Neuronal stem cell (in vitro differentiated cells): ENCODE measurements at regions not wholly inside any gene's neighbourhood (a gene's known extent, or its start where the extent isn't known, plus 50 kb on each side); places are given as distances from the start of the nearest gene placed in this dataset.

Source experiments
- DNase-seq: peaks from one replicate; pipeline ENCODE4 v3.0.0-alpha.2; 2013; ENCODE audit warnings: low spot score
- H2AFZ ChIP-seq: one replicate; pipeline ENCODE4 v1.6.1; 2013; ENCODE audit warnings: mild to moderate bottlenecking, low read length, inconsistent platforms
- H2AK5ac ChIP-seq: 2 replicates; pipeline ENCODE4 v1.6.1; 2013; ENCODE audit warnings: low read depth, mild to moderate bottlenecking, inconsistent platforms, low read length, moderate library complexity, mixed read lengths
- H2BK120ac ChIP-seq: 2 replicates; pipeline ENCODE4 v1.6.1; 2013; ENCODE audit warnings: low read depth, mild to moderate bottlenecking, inconsistent platforms, low read length, moderate library complexity, mixed read lengths
- H2BK12ac ChIP-seq: one replicate; pipeline ENCODE4 v1.6.1; 2013; ENCODE audit warnings: low read length, inconsistent platforms
- H2BK15ac ChIP-seq: 2 replicates; pipeline ENCODE4 v1.6.1; 2013; ENCODE audit warnings: mild to moderate bottlenecking, low read length, inconsistent platforms, mixed read lengths
- H2BK5ac ChIP-seq: one replicate; pipeline ENCODE4 v1.6.1; 2013; ENCODE audit warnings: inconsistent platforms, mild to moderate bottlenecking, low read length, moderate library complexity
- H3K14ac ChIP-seq: one replicate; pipeline ENCODE4 v1.6.1; 2013; ENCODE audit warnings: low read length, inconsistent platforms
- H3K18ac ChIP-seq: 2 replicates; pipeline ENCODE4 v1.6.1; 2013; ENCODE audit warnings: low read length, inconsistent platforms
- H3K23ac ChIP-seq: 2 replicates; pipeline ENCODE4 v1.6.1; 2013; ENCODE audit warnings: low read depth, mild to moderate bottlenecking, mixed read lengths, low read length, inconsistent platforms; ENCODE audit not compliant: poor library complexity
- H3K27ac ChIP-seq: replicated peaks from 3 replicates; pipeline ENCODE4 v1.5.1; 2013; ENCODE audit warnings: low read length, inconsistent platforms
- H3K27me3 ChIP-seq, 3 experiments: 2 replicates each; pipeline ENCODE4 v1.6.1; 2013; ENCODE audit warnings: low read length in 3 of 3, mild to moderate bottlenecking in 2 of 3, inconsistent platforms in 1 of 3, low read depth in 1 of 3, mixed read lengths in 1 of 3, moderate library complexity in 1 of 3; ENCODE audit not compliant: control insufficient read depth in 3 of 3, insufficient read depth in 3 of 3
- H3K36me3 ChIP-seq, 2 donors: replicated peaks in 1 of 2; 2 replicates each; pipeline ENCODE4 v1.6.1; 2013; ENCODE audit warnings: low read length in 2 of 2; ENCODE audit not compliant: control insufficient read depth in 2 of 2, insufficient read depth in 2 of 2
- H3K4ac ChIP-seq: 2 replicates; pipeline ENCODE4 v1.6.1; 2013; ENCODE audit warnings: inconsistent platforms, mild to moderate bottlenecking, low read length, moderate library complexity
- H3K4me1 ChIP-seq, 2 donors: 1 replicate in 1 of 2; 2 replicates in 1 of 2; pipeline ENCODE4 v1.6.1; 2013; ENCODE audit warnings: low read length in 2 of 2, low read depth in 1 of 2; ENCODE audit not compliant: control insufficient read depth in 2 of 2, insufficient read depth in 1 of 2
- H3K4me2 ChIP-seq: one replicate; pipeline ENCODE4 v1.6.1; 2013; ENCODE audit warnings: mild to moderate bottlenecking, low read length, inconsistent platforms; ENCODE audit not compliant: insufficient read depth, poor library complexity, severe bottlenecking
- H3K4me3 ChIP-seq, 2 donors: 2 replicates each; pipeline ENCODE4 v1.5.1; 2013; ENCODE audit warnings: low read length in 2 of 2, mild to moderate bottlenecking in 2 of 2, inconsistent platforms in 1 of 2, moderate library complexity in 1 of 2
- H3K79me1 ChIP-seq: one replicate; pipeline ENCODE4 v1.6.1; 2013; ENCODE audit warnings: low read depth, mild to moderate bottlenecking, inconsistent platforms, low read length, moderate library complexity
- H3K9ac ChIP-seq: one replicate; pipeline ENCODE4 v1.6.1; 2013; ENCODE audit warnings: mild to moderate bottlenecking, low read depth, low read length, inconsistent platforms; ENCODE audit not compliant: poor library complexity
- H3K9me3 ChIP-seq, 2 donors: replicated peaks in 1 of 2; 2 replicates each; pipeline versions ENCODE3 to v1.6.1; 2013; ENCODE audit warnings: low read length in 2 of 2, mild to moderate bottlenecking in 2 of 2, inconsistent platforms in 1 of 2, low read depth in 1 of 2, mixed read lengths in 1 of 2, moderate library complexity in 1 of 2; ENCODE audit not compliant: control insufficient read depth in 2 of 2, insufficient read depth in 1 of 2
- H4K8ac ChIP-seq: one replicate; pipeline ENCODE4 v1.6.1; 2013; ENCODE audit warnings: low read depth, mild to moderate bottlenecking, inconsistent platforms, low read length, moderate library complexity
- H4K91ac ChIP-seq: one replicate; pipeline ENCODE4 v1.6.1; 2013; ENCODE audit warnings: low read length, low read depth, mild to moderate bottlenecking, inconsistent platforms; ENCODE audit not compliant: poor library complexity
- WGBS, 2 donors: extraction: QIAGEN DNeasy Blood & Tissue Kit; methylation state at CpG; one replicate each; pipeline ENCODE4 v1.1.7; 2013; ENCODE audit warnings: missing lambda C conversion rate in 2 of 2, mixed read lengths in 1 of 2; ENCODE audit not compliant: insufficient read length in 2 of 2, insufficient replicate concordance in 1 of 2; ENCODE audit errors: extremely low coverage in 2 of 2; 5-methylcytosine and 5-hydroxymethylcytosine counted together

GRCh38 chr7:146002431-146003078, 114.0 kb upstream of the CNTNAP2 start:
- H2BK12ac ChIP-seq = no peak overlapping the region
- no peak overlapping the region for H2BK15ac ChIP-seq
- H3K4ac ChIP-seq = no peak overlapping the region
- H3K4me1 ChIP-seq = no peaks in the 10 kb centered on the region
- no peak overlapping the region for H2AFZ ChIP-seq
- no peak overlapping the region for H3K18ac ChIP-seq
- H3K9me3 ChIP-seq = no peaks in the 10 kb centered on the region
- no peak overlapping the region for H3K9ac ChIP-seq
- no peak overlapping the region for H3K27ac ChIP-seq
- H3K27me3 ChIP-seq = no peaks in the 10 kb centered on the region
- H3K36me3 ChIP-seq = no peaks in the 10 kb centered on the region
- no peak overlapping the region for H4K8ac ChIP-seq
- H2BK5ac ChIP-seq = no peak overlapping the region
- WGBS, 2 donors = no CpG with 5 or more reads among the region's 8 CpGs
- no peaks in the 10 kb centered on the region for H3K79me1 ChIP-seq
- no peak overlapping the region for H3K4me3 ChIP-seq
- no peak overlapping the region for H4K91ac ChIP-seq
- no peak overlapping the region for H2AK5ac ChIP-seq
- DNase-seq = no peak
- no peak overlapping the region for H2BK120ac ChIP-seq
- no peak overlapping the region for H3K4me2 ChIP-seq
- no peak overlapping the region for H3K14ac ChIP-seq
- no peak overlapping the region for H3K23ac ChIP-seq

DNA sequence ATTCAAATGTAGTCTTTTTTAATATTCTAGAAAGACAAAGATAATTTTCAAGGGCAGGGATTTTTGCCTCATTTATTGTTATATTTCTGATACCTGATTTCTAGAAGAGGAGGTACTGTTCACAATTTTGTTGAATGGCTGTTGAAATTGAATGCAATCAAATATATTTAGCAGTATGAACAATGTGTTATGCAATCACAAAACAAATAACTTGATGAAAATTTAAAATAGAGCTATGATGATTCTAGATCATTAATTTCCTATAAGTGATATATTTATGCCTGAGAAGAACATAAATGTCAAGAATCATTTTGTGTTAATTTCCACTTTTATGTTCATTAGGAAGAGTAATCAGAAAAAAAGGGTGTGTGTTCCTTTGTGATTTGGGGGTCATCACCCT, 114.6 kb upstream of the CNTNAP2 start:
- Histone ChIP-seq H3K14ac (no peak overlapping the region), H3K18ac (no peak overlapping the region), H2AK5ac (no peak overlapping the region), H3K4me2 (no peak overlapping the region), H2BK12ac (no peak overlapping the region), H3K4ac (no peak overlapping the region), H3K23ac (no peak overlapping the region), H3K9me3 (no peaks in the 10 kb centered on the region), H3K4me3 (no peak overlapping the region), H4K91ac (no peak overlapping the region), H4K8ac (no peak overlapping the region), H3K79me1 (no peaks in the 10 kb centered on the region), H2AFZ (no peak overlapping the region), H3K27me3 (no peaks in the 10 kb centered on the region), H2BK120ac (no peak overlapping the region), H3K27ac (no peak overlapping the region), H2BK5ac (no peak overlapping the region), H3K9ac (no peak overlapping the region), H3K4me1 (no peaks in the 10 kb centered on the region), H2BK15ac (no peak overlapping the region), H3K36me3 (no peaks in the 10 kb centered on the region)
- DNase-seq = no peak

GRCh38 chr7:146000882-146001281, 115.7 kb upstream of the CNTNAP2 start:
- Histone ChIP-seq H3K27ac (no peak overlapping the region), H2BK15ac (no peak overlapping the region), H2AK5ac (no peak overlapping the region), H2BK12ac (no peak overlapping the region), H3K23ac (no peak overlapping the region), H2BK5ac (no peak overlapping the region), H3K79me1 (no peaks in the 10 kb centered on the region), H3K9me3 (no peaks in the 10 kb centered on the region), H3K4ac (no peak overlapping the region), H4K91ac (no peak overlapping the region), H3K36me3 (no peaks in the 10 kb centered on the region), H3K27me3 (no peaks in the 10 kb centered on the region), H4K8ac (no peak overlapping the region), H3K4me2 (no peak overlapping the region), H2BK120ac (no peak overlapping the region), H3K4me3 (no peak overlapping the region), H3K4me1 (no peaks in the 10 kb centered on the region), H3K18ac (no peak overlapping the region), H3K9ac (no peak overlapping the region), H2AFZ (no peak overlapping the region), H3K14ac (no peak overlapping the region)
- DNase-seq = no peak
- WGBS, 2 donors = no CpG with 5 or more reads among the region's 2 CpGs

DNA sequence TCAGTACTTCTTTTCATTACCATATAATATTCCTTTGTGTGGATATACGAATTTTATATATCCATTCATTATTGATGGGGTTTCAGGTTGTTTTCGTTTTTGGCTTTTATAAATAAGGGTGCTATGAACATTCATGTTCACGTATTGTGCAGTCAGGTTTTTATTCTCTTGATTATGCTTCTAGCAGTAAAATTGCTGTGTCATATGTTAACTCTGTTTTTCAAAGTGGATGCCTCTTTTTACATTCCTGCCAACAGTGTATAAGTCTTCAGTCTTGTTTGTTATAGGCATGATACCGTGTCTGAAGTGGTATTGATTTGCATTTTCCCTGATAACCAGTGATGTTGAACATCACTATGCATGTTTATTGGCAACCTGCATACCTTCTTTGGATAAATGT, 127.1 kb upstream of the CNTNAP2 start:
- no peak overlapping the region for H3K27ac ChIP-seq
- no peak overlapping the region for H4K8ac ChIP-seq
- no CpG with 5 or more reads among the region's 4 CpGs for WGBS, 2 donors
- H2BK5ac ChIP-seq = no peak overlapping the region
- no peak overlapping the region for H3K4me2 ChIP-seq
- no peak overlapping the region for H3K18ac ChIP-seq
- no peak overlapping the region for H4K91ac ChIP-seq
- H3K4me3 ChIP-seq = no peak overlapping the region
- no peak overlapping the region for H3K23ac ChIP-seq
- no peak overlapping the region for H2BK120ac ChIP-seq
- H2BK12ac ChIP-seq = no peak overlapping the region
- no peaks in the 10 kb centered on the region for H3K27me3 ChIP-seq
- H3K9ac ChIP-seq = no peak overlapping the region
- no peak overlapping the region for H2BK15ac ChIP-seq
- H2AFZ ChIP-seq = no peak overlapping the region
- no peaks in the 10 kb centered on the region for H3K4me1 ChIP-seq
- no peak overlapping the region for H3K14ac ChIP-seq
- H3K79me1 ChIP-seq = no peaks in the 10 kb centered on the region
- H3K4ac ChIP-seq = no peak overlapping the region
- no peak for DNase-seq
- H3K9me3 ChIP-seq = no peaks in the 10 kb centered on the region
- no peaks in the 10 kb centered on the region for H3K36me3 ChIP-seq
- no peak overlapping the region for H2AK5ac ChIP-seq
